ENCODE measurements at regions not wholly inside any gene's neighbourhood (a gene's known extent, or its start where the extent isn't known, plus 50 kb on each side); places are given as distances from the start of the nearest gene placed in this dataset.
"Not testable (repeated sequence)": the region's sequence is repeated elsewhere in the genome, so short reads cannot be mapped to it uniquely, and the experiment has no call there.

DNA sequence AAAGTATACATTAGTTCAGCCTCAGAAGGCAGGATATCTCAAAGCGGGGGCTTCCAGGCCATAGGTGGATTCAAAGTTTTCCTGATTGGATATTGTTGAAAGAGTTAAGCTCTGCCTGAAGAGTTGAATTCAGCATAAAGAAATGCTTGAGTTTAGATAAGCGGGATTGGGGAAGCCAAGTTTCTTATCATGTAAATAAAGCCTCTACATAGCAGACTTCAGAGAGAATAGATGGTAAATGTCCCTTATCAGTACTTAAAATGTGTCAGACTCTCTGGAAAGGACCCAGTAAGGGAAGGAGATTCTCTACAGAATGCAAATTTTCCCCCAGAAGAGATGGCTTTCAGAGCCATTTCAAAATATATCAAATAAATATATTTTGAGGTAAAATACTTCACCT, 423.5 kb downstream of the SHISA9 start:
- DNase-seq (ENCODE audit: low read depth), result no peak
- H3K4me3 ChIP-seq (ENCODE audit: low read depth, low read length), result no peak overlapping the region
- TF ChIP-seq, protein P1, sequence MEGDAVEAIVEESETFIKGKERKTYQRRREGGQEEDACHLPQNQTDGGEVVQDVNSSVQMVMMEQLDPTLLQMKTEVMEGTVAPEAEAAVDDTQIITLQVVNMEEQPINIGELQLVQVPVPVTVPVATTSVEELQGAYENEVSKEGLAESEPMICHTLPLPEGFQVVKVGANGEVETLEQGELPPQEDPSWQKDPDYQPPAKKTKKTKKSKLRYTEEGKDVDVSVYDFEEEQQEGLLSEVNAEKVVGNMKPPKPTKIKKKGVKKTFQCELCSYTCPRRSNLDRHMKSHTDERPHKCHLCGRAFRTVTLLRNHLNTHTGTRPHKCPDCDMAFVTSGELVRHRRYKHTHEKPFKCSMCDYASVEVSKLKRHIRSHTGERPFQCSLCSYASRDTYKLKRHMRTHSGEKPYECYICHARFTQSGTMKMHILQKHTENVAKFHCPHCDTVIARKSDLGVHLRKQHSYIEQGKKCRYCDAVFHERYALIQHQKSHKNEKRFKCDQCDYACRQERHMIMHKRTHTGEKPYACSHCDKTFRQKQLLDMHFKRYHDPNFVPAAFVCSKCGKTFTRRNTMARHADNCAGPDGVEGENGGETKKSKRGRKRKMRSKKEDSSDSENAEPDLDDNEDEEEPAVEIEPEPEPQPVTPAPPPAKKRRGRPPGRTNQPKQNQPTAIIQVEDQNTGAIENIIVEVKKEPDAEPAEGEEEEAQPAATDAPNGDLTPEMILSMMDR (conservative IDR thresholded peaks at IDR 0.05; ENCODE audit: low read depth, low read length), result no peak

DNA sequence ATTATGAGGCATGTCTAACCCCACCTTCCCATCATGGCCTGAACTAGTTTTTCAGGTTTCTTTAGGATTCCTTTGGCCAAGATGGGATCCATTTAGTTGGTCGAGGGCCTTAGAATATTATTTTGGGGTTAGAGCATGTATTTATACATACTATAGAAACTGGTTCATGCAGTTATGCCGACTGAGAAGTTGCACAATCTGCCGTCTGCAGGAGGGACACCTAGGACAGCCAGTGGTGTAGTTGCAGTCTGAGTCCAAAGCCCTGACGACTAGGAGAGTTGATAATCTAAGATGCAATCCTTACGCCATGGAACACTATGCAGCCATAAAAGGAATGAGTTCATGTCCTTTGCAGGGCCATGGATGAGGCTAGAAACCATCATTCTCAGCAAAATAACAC, 424.0 kb downstream of the SHISA9 start:
- no peak for DNase-seq (ENCODE audit: low read depth)
- TF ChIP-seq, protein P1 (conservative IDR thresholded peaks at IDR 0.05; ENCODE audit: low read depth, low read length), result no peak
- no peak overlapping the region for H3K4me3 ChIP-seq (ENCODE audit: low read depth, low read length)

- H3K4me3 ChIP-seq (ENCODE audit: low read depth, low read length), result no peak overlapping the region
- TF ChIP-seq, protein P1 (conservative IDR thresholded peaks at IDR 0.05; ENCODE audit: low read depth, low read length), result peak; percentile 45
- no peak for DNase-seq (ENCODE audit: low read depth)
Measured at GRCh38 chr16:13331918-13332317, 430.5 kb downstream of the SHISA9 start.

- H3K4me3 ChIP-seq (ENCODE audit: low read depth, low read length), result no peak overlapping the region
- no peak for DNase-seq (ENCODE audit: low read depth)
- TF ChIP-seq, protein P1 (conservative IDR thresholded peaks at IDR 0.05; ENCODE audit: low read depth, low read length), result no peak
Measured at GRCh38 chr16:13332713-13333255, 431.4 kb downstream of the SHISA9 start.

DNA sequence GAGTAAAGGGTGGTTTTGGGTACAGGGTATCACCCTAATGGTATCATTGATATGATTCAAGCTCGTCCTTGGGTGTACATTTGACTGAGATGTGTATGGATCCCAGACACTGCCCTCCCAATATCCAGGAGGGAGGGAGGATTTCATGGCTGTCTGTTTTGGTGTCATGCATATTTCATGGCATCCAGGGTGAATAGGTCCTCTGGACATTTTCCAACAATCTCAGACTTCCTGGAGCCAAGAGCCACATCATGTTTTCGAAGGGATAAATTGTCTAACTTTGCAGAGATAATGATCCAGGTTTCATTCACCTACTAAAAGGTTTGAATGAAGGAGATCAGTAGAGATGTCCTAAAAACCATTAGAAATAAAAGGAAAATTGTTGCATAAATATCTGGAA, 431.9 kb downstream of the SHISA9 start:
- no peak overlapping the region for H3K4me3 ChIP-seq (ENCODE audit: low read depth, low read length)
- TF ChIP-seq, protein P1 (conservative IDR thresholded peaks at IDR 0.05; ENCODE audit: low read depth, low read length), result no peak
- no peak for DNase-seq (ENCODE audit: low read depth)

GRCh38 chr16:13335879-13336278, 434.5 kb downstream of the SHISA9 start:
- TF ChIP-seq, protein P1 (conservative IDR thresholded peaks at IDR 0.05; ENCODE audit: low read depth, low read length), result no peak
- DNase-seq (ENCODE audit: low read depth), result no peak
- no peak overlapping the region for H3K4me3 ChIP-seq (ENCODE audit: low read depth, low read length)

DNA sequence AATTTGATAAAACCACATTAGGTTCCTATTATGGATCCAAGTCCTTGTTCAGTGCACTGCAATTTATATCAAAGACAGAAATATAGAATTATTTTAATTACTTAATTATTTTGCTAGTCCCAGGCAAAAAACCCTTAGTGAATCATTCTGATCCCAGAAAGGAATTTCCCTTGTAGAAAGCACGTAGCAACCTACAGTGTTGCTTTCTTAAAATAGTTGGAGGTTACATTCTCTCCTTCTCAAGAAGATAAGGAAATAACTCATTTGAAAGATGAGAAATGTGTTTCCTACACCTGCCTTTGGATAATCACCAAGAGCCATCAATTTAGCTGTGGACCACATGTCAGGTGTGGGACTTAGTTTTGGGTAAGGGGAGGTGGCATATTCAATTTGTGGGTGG, 434.9 kb downstream of the SHISA9 start:
- TF ChIP-seq, protein P1 (conservative IDR thresholded peaks at IDR 0.05; ENCODE audit: low read depth, low read length), result no peak
- no peak for DNase-seq (ENCODE audit: low read depth)
- no peak overlapping the region for H3K4me3 ChIP-seq (ENCODE audit: low read depth, low read length)

- DNase-seq (ENCODE audit: low read depth); H3K4me3 ChIP-seq (ENCODE audit: low read depth, low read length): not testable (repeated sequence)
Measured at GRCh38 chr16:13336907-13337881, 435.8 kb downstream of the SHISA9 start.

Measured in epithelial cell of proximal tubule (primary cell).